GM20000 (cell line): ENCODE measurements at regions not wholly inside any gene's neighbourhood (a gene's known extent, or its start where the extent isn't known, plus 50 kb on each side); places are given as distances from the start of the nearest gene placed in this dataset.

ENCODE experiments used
- DNase-seq: peaks from one replicate; pipeline ENCODE4 v3.0.0; 2012; ENCODE audit warnings: low spot score
- TF ChIP-seq, protein P1 (sequence below): IDR thresholded peaks from 2 replicates; pipeline ENCODE4 v1.5.1; 2012; ENCODE audit warnings: mild to moderate bottlenecking, control low read depth; ENCODE audit errors: extremely low read depth, missing control alignments

DNA sequence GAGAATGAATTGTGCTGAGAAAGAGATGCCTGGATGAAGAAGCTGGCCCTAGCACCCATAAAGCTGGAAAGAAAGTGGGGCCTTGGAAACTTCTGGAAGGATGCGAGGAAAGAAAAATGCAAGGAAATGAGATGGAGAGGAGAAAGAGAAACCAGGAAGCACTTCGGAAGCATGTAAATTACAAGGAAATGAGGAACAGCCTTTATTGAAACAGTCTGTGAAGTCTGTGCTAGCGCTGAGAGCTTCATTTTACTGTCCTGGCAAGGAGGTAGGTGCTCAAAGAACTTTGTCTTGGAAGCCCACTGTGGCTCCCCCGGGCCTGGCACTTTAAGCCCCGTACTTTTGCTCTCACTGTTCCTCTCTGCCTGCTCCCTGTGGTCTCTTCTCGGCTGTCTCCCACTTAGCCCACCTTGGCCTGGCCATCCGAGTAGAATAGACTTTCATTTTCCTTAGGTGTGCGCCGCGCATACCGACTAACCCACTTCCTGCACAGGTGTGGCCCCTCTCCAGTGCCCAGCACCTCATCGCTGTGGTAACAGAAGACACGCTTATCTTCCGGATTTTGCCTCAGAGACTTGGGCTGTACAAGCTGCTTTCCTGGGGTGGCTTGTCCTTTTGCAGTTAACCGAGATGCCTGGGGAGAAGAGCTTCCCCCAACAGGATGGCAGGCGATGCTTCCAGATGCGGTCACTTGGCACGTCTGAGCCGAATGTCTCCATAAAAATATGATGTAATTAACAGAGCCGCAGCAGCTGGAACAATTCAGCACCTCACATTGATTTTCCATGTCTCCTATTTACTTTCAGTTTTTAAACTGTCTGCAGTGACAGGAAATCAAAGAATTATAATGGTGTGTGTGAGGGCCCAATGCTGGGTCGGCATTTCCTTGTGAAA is 199.6 kb downstream of the HRH4 start:
- TF ChIP-seq, protein P1, sequence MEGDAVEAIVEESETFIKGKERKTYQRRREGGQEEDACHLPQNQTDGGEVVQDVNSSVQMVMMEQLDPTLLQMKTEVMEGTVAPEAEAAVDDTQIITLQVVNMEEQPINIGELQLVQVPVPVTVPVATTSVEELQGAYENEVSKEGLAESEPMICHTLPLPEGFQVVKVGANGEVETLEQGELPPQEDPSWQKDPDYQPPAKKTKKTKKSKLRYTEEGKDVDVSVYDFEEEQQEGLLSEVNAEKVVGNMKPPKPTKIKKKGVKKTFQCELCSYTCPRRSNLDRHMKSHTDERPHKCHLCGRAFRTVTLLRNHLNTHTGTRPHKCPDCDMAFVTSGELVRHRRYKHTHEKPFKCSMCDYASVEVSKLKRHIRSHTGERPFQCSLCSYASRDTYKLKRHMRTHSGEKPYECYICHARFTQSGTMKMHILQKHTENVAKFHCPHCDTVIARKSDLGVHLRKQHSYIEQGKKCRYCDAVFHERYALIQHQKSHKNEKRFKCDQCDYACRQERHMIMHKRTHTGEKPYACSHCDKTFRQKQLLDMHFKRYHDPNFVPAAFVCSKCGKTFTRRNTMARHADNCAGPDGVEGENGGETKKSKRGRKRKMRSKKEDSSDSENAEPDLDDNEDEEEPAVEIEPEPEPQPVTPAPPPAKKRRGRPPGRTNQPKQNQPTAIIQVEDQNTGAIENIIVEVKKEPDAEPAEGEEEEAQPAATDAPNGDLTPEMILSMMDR = no peak
- DNase-seq = no peak

DNA sequence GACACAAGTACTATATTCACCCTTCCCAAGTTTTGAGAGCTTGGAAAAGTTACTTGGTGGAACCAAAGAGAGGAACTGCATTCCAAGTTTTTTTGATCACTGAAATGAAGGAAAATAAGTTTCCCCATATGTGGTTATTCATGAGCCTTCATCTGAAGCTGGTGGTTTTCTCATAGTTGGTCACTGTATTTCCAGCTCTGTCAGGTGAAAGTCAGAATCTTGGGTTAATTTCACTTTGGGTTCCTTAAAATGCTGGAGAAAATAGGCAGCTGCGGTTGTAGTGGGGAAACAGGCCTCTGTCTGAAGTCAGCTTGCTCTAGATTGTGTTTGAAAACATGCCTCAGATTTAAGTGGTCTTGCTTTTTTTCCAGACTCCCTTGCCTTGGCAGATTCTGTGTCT is 200.5 kb downstream of the HRH4 start:
- no peak for DNase-seq
- TF ChIP-seq, protein P1 = no peak

DNA sequence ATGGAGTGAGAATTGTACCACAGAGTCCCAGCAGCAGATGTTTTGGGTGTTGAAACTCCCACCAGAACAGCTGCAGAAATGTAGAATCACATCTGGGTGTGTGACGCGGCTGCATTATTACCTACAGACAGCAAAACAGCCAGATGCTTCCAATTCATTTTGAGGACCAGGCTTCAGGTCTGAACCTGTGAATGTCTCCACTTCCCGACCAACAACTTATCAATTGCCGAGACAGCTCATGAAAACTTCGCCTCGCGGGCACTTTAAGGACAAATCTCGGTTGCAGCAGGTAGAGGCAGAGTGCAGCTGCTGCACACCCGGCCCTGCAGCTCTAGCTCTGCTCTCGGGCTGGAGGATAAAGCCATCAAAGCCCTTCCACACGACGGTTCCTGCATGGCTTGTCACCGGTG is 202.0 kb downstream of the HRH4 start:
- TF ChIP-seq, protein P1 = no peak
- no peak for DNase-seq

DNA sequence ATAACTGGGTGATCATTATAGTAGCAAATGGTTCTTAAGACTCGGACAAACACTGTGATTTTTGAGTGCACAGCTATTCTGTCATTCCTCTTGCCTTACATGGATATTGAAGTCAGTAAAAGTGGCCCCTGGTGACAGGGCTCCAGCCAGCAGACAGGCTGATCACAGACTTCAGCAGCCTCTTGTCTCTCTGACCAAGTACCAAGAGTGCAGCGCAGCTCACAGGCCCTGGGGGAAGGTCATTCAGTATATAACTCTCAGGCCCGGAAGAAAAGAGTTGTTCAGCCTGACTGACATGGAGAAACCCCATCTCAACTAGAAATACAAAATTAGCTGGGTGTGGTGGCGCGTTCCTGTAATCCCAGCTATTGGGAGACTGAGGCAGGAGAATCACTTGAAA is 202.6 kb downstream of the HRH4 start:
- DNase-seq = no peak
- TF ChIP-seq, protein P1 = no peak

DNA sequence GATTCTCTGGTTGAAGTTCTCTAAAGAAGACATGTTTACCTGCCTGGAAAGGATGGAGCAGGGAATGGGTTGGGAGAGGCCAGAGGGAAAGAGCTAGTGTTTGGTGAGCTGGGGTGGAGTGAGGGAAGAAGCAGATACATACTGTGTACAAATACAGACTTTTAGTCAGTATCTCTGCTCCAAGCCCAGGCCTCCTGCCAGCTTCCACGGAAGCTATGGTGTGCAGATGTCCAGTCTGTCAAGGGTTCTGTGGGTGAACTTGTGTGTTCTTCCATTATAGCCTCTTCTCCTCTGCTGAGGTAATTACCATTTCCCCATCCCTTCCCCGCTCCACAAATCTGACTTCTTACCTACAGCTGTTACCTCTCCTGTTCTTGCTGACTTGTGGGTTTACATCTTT is 208.6 kb downstream of the HRH4 start:
- TF ChIP-seq, protein P1 = no peak
- DNase-seq = no peak

DNA sequence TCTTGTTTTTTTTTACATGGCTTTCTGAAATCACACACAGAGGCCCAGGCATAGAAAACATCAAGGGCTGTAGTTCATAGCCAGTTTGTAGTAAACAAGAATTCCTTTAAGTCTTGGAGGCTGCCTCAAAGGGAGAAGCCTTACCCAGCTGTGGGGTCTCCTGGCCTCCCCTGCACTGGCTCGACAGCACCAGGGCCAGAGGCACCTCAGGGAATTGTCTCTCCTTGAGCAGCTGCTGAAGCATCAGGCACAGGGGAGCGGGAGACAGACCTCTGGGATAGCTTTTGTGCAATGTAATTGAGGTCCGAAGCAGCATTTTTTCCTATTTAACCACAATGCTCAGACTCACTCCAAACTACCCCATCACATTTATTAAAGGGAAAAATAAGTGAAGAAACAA is 209.1 kb downstream of the HRH4 start:
- TF ChIP-seq, protein P1 = no peak
- DNase-seq = no peak

DNA sequence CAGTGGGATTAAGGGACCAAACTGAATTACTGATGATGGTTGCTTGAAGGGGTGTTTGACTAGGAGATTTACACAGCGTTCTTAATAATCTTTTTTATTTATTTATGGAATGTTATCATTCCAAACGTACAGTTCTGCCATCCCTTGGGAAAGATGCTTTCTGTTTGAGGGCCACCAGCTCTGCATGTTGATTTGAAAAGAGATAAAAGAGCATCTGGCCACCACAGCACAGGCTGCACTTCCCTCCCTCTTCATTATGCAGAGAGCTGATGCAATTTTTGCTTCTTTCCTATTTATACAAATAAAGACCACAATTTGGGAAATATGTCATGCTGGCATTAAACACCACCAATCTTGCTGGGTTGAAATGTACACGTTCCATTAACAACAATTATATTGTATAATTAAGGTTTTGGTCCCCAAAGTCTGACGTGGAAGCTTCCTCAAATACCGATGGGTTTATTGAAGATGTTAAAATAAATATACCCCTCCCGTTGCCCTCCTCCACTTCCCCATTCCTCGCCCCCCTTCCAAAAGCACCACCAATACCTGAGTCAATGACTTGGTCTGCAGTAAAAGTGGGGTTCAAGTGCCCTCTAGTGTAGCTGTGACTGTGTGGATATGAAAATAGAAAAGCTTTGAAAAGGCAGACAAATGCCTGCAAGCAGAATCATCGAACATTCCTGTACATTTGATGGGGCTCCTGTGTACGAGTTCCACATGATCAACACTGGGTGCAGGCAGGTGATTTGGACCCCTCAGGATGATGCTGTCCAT is 211.9 kb downstream of the HRH4 start:
- no peak for DNase-seq
- TF ChIP-seq, protein P1 = no peak
